ENCODE measurements at regions not wholly inside any gene's neighbourhood (a gene's known extent, or its start where the extent isn't known, plus 50 kb on each side); places are given as distances from the start of the nearest gene placed in this dataset.

DNA sequence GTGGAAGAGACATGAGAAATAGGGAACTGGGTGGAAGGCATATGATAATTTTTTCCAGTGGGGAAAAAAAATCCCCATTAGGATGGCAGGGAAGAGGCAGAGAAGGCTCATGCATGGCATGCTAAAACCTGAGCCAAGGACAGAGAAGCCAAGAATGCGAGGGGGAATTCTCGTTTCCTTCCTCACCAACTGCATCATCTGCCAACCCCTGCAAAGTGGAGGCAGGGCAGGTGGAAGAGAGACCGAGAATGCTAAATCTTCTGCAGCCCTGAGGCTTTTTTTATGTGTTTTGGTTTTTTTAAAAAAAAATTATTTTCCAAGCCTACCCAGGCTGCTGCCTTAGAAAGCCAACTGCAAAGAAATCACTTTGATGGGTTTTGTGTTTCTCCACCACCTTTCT lies 54.3 kb upstream of the CCDC174 start:
- TF ChIP-seq, protein P1, sequence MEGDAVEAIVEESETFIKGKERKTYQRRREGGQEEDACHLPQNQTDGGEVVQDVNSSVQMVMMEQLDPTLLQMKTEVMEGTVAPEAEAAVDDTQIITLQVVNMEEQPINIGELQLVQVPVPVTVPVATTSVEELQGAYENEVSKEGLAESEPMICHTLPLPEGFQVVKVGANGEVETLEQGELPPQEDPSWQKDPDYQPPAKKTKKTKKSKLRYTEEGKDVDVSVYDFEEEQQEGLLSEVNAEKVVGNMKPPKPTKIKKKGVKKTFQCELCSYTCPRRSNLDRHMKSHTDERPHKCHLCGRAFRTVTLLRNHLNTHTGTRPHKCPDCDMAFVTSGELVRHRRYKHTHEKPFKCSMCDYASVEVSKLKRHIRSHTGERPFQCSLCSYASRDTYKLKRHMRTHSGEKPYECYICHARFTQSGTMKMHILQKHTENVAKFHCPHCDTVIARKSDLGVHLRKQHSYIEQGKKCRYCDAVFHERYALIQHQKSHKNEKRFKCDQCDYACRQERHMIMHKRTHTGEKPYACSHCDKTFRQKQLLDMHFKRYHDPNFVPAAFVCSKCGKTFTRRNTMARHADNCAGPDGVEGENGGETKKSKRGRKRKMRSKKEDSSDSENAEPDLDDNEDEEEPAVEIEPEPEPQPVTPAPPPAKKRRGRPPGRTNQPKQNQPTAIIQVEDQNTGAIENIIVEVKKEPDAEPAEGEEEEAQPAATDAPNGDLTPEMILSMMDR (conservative IDR thresholded peaks at IDR 0.05; ENCODE audit: low read depth, low read length), result no peak
- TF ChIP-seq EZH2 (IDR thresholded peaks at IDR 0.05; ENCODE audit: low read length, unreplicated experiment), result no peak
- TF ChIP-seq EZH2phosphoT487 (IDR thresholded peaks at IDR 0.05; ENCODE audit: borderline replicate concordance, low read length), result no peak
